Breast epithelium (tissue), 4 donors: ENCODE measurements at regions not wholly inside any gene's neighbourhood (a gene's known extent, or its start where the extent isn't known, plus 50 kb on each side); places are given as distances from the start of the nearest gene placed in this dataset.

Experiments used
- DNase-seq, 2 donors: peaks; one replicate each; pipeline ENCODE4 v3.0.0-alpha.2; 2019; ENCODE audit warnings: low spot score in 2 of 2
- H3K27ac ChIP-seq, 2 donors: fragments of 200-600 bp; sonication (generic) in 1 of 2; one replicate each; pipeline ENCODE4 v1.5.1; 2016 to 2019; ENCODE audit warnings: mild to moderate bottlenecking in 1 of 2
- H3K27me3 ChIP-seq, 2 donors: fragments of 200-600 bp; sonication (generic) in 1 of 2; one replicate each; pipeline versions ENCODE4 v1.5.1 to v1.6.0; 2017 to 2019; ENCODE audit warnings: control low read depth in 1 of 2, mild to moderate bottlenecking in 1 of 2
- H3K36me3 ChIP-seq: fragments of 200-600 bp; one replicate; pipeline ENCODE4 v1.5.1; 2019
- H3K4me1 ChIP-seq, 2 donors: fragments of 200-600 bp; sonication (generic); one replicate each; pipeline ENCODE4 v1.5.1; 2016 to 2019; ENCODE audit warnings: control low read depth in 1 of 2
- H3K4me3 ChIP-seq, 3 donors: fragments of 200-600 bp; sonication (generic); 1 replicate in 2 of 3; 2 replicates in 1 of 3; pipeline ENCODE4 v1.5.1; 2016 to 2019; ENCODE audit warnings: mild to moderate bottlenecking in 3 of 3, moderate library complexity in 2 of 3
- H3K9me3 ChIP-seq, 2 donors: fragments of 200-600 bp; sonication (generic) in 1 of 2; one replicate each; pipeline ENCODE4 v1.5.1; 2016 to 2019; ENCODE audit warnings: control low read depth in 1 of 2
- CTCF ChIP-seq, 3 donors: fragments of 450-650 bp; IDR thresholded peaks; one replicate each; pipeline ENCODE4 v1.5.1; 2016 to 2017; ENCODE audit warnings: antibody characterized with exemption in 3 of 3, mild to moderate bottlenecking in 3 of 3, moderate library complexity in 3 of 3
- POLR2A ChIP-seq: fragments of 450-650 bp; IDR thresholded peaks from one replicate; pipeline ENCODE4 v1.6.1; 2016; ENCODE audit warnings: antibody characterized with exemption, mild to moderate bottlenecking, moderate library complexity
- POLR2AphosphoS5 ChIP-seq, 3 donors: sonication (generic); formaldehyde crosslinking; IDR thresholded peaks; one replicate each; pipeline ENCODE4 v1.6.1; 2017; ENCODE audit warnings: antibody characterized with exemption in 3 of 3
- intact Hi-C: fragments of 100-400 bp; cut with DNase I; formaldehyde crosslinking; loops from one replicate; pipeline ENCODE4 v1.15.1; 2023; ENCODE audit warnings: low total_unique reads

GRCh38 chr6:62345962-62346689 is 60.1 kb upstream of the KHDRBS2 start:
- Histone ChIP-seq H3K27me3 (no peaks in the 10 kb centered on the region), H3K36me3 (no peaks in the 10 kb centered on the region), H3K9me3 (no peaks in the 10 kb centered on the region), H3K27ac (no peak overlapping the region), H3K4me3 (no peak overlapping the region), H3K4me1 (no peaks in the 10 kb centered on the region)
- no peak for DNase-seq
- intact Hi-C loops: no loop called here
- no peak for TF ChIP-seq POLR2AphosphoS5 (IDR thresholded peaks at IDR 0.05)

GRCh38 chr6:62345446-62345845 is 59.4 kb upstream of the KHDRBS2 start:
- no peak overlapping the region for H3K4me3 ChIP-seq
- no peaks in the 10 kb centered on the region for H3K27me3 ChIP-seq
- H3K27ac ChIP-seq: no peak overlapping the region
- TF ChIP-seq POLR2A (no peak), POLR2AphosphoS5 (IDR thresholded peaks at IDR 0.05) (no peak), CTCF (IDR thresholded peaks at IDR 0.05) (no peak)
- H3K4me1 ChIP-seq: no peaks in the 10 kb centered on the region
- intact Hi-C loops: no loop called here
- no peak for DNase-seq
- H3K9me3 ChIP-seq: no peaks in the 10 kb centered on the region
- H3K36me3 ChIP-seq: no peaks in the 10 kb centered on the region

- no peak overlapping the region for H3K27ac ChIP-seq
- H3K36me3 ChIP-seq: no peaks in the 10 kb centered on the region
- H3K9me3 ChIP-seq: no peaks in the 10 kb centered on the region
- intact Hi-C loops: no loop called here
- no peak for DNase-seq
- H3K4me1 ChIP-seq: no peaks in the 10 kb centered on the region
- no peak overlapping the region for H3K4me3 ChIP-seq
- no peaks in the 10 kb centered on the region for H3K27me3 ChIP-seq
- TF ChIP-seq POLR2AphosphoS5 (IDR thresholded peaks at IDR 0.05): no peak
- no peak for TF ChIP-seq POLR2A
- TF ChIP-seq CTCF (IDR thresholded peaks at IDR 0.05): no peak
Observed at GRCh38 chr6:62344850-62345249, 58.8 kb upstream of the KHDRBS2 start.

GRCh38 chr6:62338477-62338876 is 52.5 kb upstream of the KHDRBS2 start:
- H3K27me3 ChIP-seq: no peaks in the 10 kb centered on the region
- TF ChIP-seq POLR2AphosphoS5 (IDR thresholded peaks at IDR 0.05): no peak
- no peak for TF ChIP-seq POLR2A
- no peak for TF ChIP-seq CTCF (IDR thresholded peaks at IDR 0.05)
- no peaks in the 10 kb centered on the region for H3K36me3 ChIP-seq
- H3K9me3 ChIP-seq: no peaks in the 10 kb centered on the region
- H3K4me3 ChIP-seq: no peak overlapping the region
- intact Hi-C loops: no loop called here
- no peak for DNase-seq
- H3K4me1 ChIP-seq: no peaks in the 10 kb centered on the region
- no peak overlapping the region for H3K27ac ChIP-seq
